HG03039 (cell line): ENCODE measurements at regions not wholly inside any gene's neighbourhood (a gene's known extent, or its start where the extent isn't known, plus 50 kb on each side); places are given as distances from the start of the nearest gene placed in this dataset.

ENCODE experiments used
- ATAC-seq: cut with Tn5 transposase; IDR thresholded peaks from one replicate; pipeline ENCODE4 v1.9.1; 2021; ENCODE audit warnings: mild to moderate bottlenecking, moderate library complexity; ENCODE audit not compliant: unreplicated experiment

- ATAC-seq, result no peak
These were observed 203.8 kb upstream of the CDH4 start for GRCh38 chr20:61048302-61048701.

- ATAC-seq, result no peak
These were observed 202.4 kb upstream of the CDH4 start for GRCh38 chr20:61049684-61050083.

GRCh38 chr20:61050336-61050890 lies 201.6 kb upstream of the CDH4 start:
- ATAC-seq, result no peak

- no peak for ATAC-seq
These were observed 199.8 kb upstream of the CDH4 start for GRCh38 chr20:61052195-61052750.

- ATAC-seq, result no peak
These were observed 199.2 kb upstream of the CDH4 start for GRCh38 chr20:61052776-61053442.

- no peak for ATAC-seq
These were observed 198.6 kb upstream of the CDH4 start for GRCh38 chr20:61053487-61053886.

- ATAC-seq, result no peak
These were observed 198.2 kb upstream of the CDH4 start for GRCh38 chr20:61053889-61054288.

- ATAC-seq, result no peak
These were observed 197.7 kb upstream of the CDH4 start for GRCh38 chr20:61054411-61054810.

GRCh38 chr20:61055180-61056010 lies 196.7 kb upstream of the CDH4 start:
- no peak for ATAC-seq

GRCh38 chr20:61056116-61056515 lies 195.9 kb upstream of the CDH4 start:
- no peak for ATAC-seq

- ATAC-seq, result no peak
These were observed 195.2 kb upstream of the CDH4 start for GRCh38 chr20:61056627-61057442.

GRCh38 chr20:61057443-61058121 lies 194.5 kb upstream of the CDH4 start:
- no peak for ATAC-seq

GRCh38 chr20:61061981-61062380 lies 190.1 kb upstream of the CDH4 start:
- no peak for ATAC-seq

GRCh38 chr20:61065853-61066252 lies 186.2 kb upstream of the CDH4 start:
- ATAC-seq, result no peak

GRCh38 chr20:61066526-61066925 lies 185.5 kb upstream of the CDH4 start:
- ATAC-seq, result no peak

- no peak for ATAC-seq
These were observed 184.8 kb upstream of the CDH4 start for GRCh38 chr20:61067221-61067620.

GRCh38 chr20:61072398-61072797 lies 179.7 kb upstream of the CDH4 start:
- ATAC-seq, result no peak

- no peak for ATAC-seq
These were observed 178.7 kb upstream of the CDH4 start for GRCh38 chr20:61073376-61073775.

GRCh38 chr20:61082720-61083119 lies 169.3 kb upstream of the CDH4 start:
- ATAC-seq, result no peak

- no peak for ATAC-seq
These were observed 168.6 kb upstream of the CDH4 start for GRCh38 chr20:61083431-61083830.
